Gastroesophageal sphincter (tissue), 3 donors: ENCODE measurements at regions not wholly inside any gene's neighbourhood (a gene's known extent, or its start where the extent isn't known, plus 50 kb on each side); places are given as distances from the start of the nearest gene placed in this dataset.
"Not testable (repeated sequence)": the region's sequence is repeated elsewhere in the genome, so short reads cannot be mapped to it uniquely, and the experiment has no call there.

Source experiments
- CTCF ChIP-seq, 4 experiments: fragments of 200-600 bp in 2 of 4; fragments of 450-650 bp in 2 of 4; sonication (generic) in 1 of 4; IDR thresholded peaks; one replicate each; pipeline ENCODE4 v1.5.1; 2017 to 2019; ENCODE audit warnings: antibody characterized with exemption in 4 of 4, mild to moderate bottlenecking in 2 of 4, moderate library complexity in 2 of 4
- POLR2AphosphoS5 ChIP-seq: sonication (generic); formaldehyde crosslinking; IDR thresholded peaks from one replicate; pipeline ENCODE4 v1.6.1; 2017; ENCODE audit warnings: antibody characterized with exemption

GRCh38 chr14:105771261-105772226 lies 245.2 kb downstream of the TMEM121 start:
- TF ChIP-seq CTCF (IDR thresholded peaks at IDR 0.05); POLR2AphosphoS5: not testable (repeated sequence)
